Panc1 (cell line): ENCODE measurements at regions not wholly inside any gene's neighbourhood (a gene's known extent, or its start where the extent isn't known, plus 50 kb on each side); places are given as distances from the start of the nearest gene placed in this dataset.

Experiments used
- ATAC-seq: fragments of 200-7000 bp; cut with Tn5 transposase; 2 replicates; pipeline ENCODE4 v1.9.1; 2020; ENCODE audit warnings: mild to moderate bottlenecking, moderate library complexity
- BruUV-seq: library from RNA; stranded (reverse); fragments of 400-500 nt; replicated peaks from 2 replicates; lab custom pipeline; 2021; lab: Mats Ljungman, UMichigan
- CTCF ChIA-PET: fragments of 300-600 bp; sonication (Branson Sonifier 250); formaldehyde crosslinking; loops from one replicate; lab custom pipeline; 2022; ENCODE audit warnings: antibody characterized with exemption; lab: Charles Lee
- POLR2A ChIA-PET: fragments of 300-600 bp; sonication (Branson Sonifier 250); formaldehyde crosslinking; loops from one replicate; lab custom pipeline; 2022; ENCODE audit warnings: antibody characterized with exemption; lab: Charles Lee
- DNase-seq: peaks from one replicate; pipeline ENCODE4 v3.0.0-alpha.2; 2010; ENCODE audit warnings: low read depth, low spot score
- H3K27ac ChIP-seq: 2 replicates; pipeline ENCODE4 v1.5.1; 2011; ENCODE audit warnings: mild to moderate bottlenecking, low read length, inconsistent platforms
- H3K27me3 ChIP-seq: fragments of 200-500 bp; sonication (Bioruptor generic); 2 replicates; pipeline ENCODE4 v1.6.0; 2014; ENCODE audit warnings: low read length, inconsistent platforms; ENCODE audit not compliant: control insufficient read depth, insufficient read depth
- H3K36me3 ChIP-seq: fragments of 200-500 bp; sonication (Bioruptor generic); 2 replicates; pipeline ENCODE4 v1.5.1; 2014; ENCODE audit warnings: inconsistent platforms, mild to moderate bottlenecking, low read length, moderate library complexity; ENCODE audit not compliant: control insufficient read depth, insufficient read depth
- H3K4me1 ChIP-seq: 2 replicates; pipeline ENCODE4 v1.5.1; 2011; ENCODE audit warnings: inconsistent platforms, mild to moderate bottlenecking, low read length, moderate library complexity; ENCODE audit not compliant: control insufficient read depth, insufficient read depth
- H3K4me3 ChIP-seq, 2 experiments: 2 replicates each; pipeline ENCODE4 v1.5.1; 2011 to 2012; ENCODE audit warnings: low read depth in 2 of 2, low read length in 2 of 2, mild to moderate bottlenecking in 2 of 2, inconsistent platforms in 1 of 2, moderate library complexity in 1 of 2
- H3K9me3 ChIP-seq: fragments of 200-500 bp; sonication (Bioruptor generic); 2 replicates; pipeline ENCODE4 v1.5.1; 2014; ENCODE audit warnings: low read depth, mild to moderate bottlenecking, inconsistent platforms, low read length, moderate library complexity; ENCODE audit not compliant: control insufficient read depth, insufficient read depth
- POLR2AphosphoS5 ChIP-seq: IDR thresholded peaks from 2 replicates; pipeline ENCODE4 v1.6.1; 2012; ENCODE audit warnings: mild to moderate bottlenecking, low read depth, low read length, moderate library complexity
- REST ChIP-seq, 2 experiments: IDR thresholded peaks; 2 replicates each; pipeline ENCODE4 v1.6.1; 2011 to 2012; ENCODE audit warnings: low read depth in 2 of 2, control low read depth in 1 of 2, low read length in 1 of 2, mild to moderate bottlenecking in 1 of 2, moderate library complexity in 1 of 2; ENCODE audit not compliant: insufficient read depth in 1 of 2
- SIN3A ChIP-seq: IDR thresholded peaks from 2 replicates; pipeline ENCODE4 v1.6.1; 2012; ENCODE audit warnings: low read depth, mild to moderate bottlenecking, low read length, moderate library complexity, borderline replicate concordance; ENCODE audit not compliant: insufficient read depth
- TCF7L2 ChIP-seq: IDR thresholded peaks from 2 replicates; pipeline ENCODE4 v1.6.1; 2011; ENCODE audit warnings: mild to moderate bottlenecking, low read depth, low read length, inconsistent platforms
- in situ Hi-C: cut with HindIII; loops from 2 replicates; pipeline ENCODE4 v1.10.0; 2016; ENCODE audit warnings: low sequenced_read_pairs, low pct_unique_long_range_greater_than_20kb
- intact Hi-C: fragments of 100-400 bp; cut with micrococcal nuclease; formaldehyde crosslinking; loops from one replicate; pipeline ENCODE4 v1.10.0; 2022; ENCODE audit not compliant: unreplicated experiment
- TF ChIP-seq, protein P1 (sequence below): fragments of 450-650 bp; IDR thresholded peaks from 2 replicates; pipeline ENCODE4 v1.5.1; 2017; ENCODE audit warnings: mild to moderate bottlenecking

GRCh38 chr13:63195726-63196125, 1780.1 kb upstream of the PCDH20 start:
- ChIA-PET POLR2A (no interaction called here), CTCF (no interaction called here)
- no peaks in the 10 kb centered on the region for H3K9me3 ChIP-seq
- no peak for DNase-seq
- H3K27ac ChIP-seq = no peak overlapping the region
- H3K36me3 ChIP-seq = no peaks in the 10 kb centered on the region
- in situ Hi-C loops (no loop called here), intact Hi-C loops (no loop called here)
- H3K27me3 ChIP-seq = no peaks in the 10 kb centered on the region
- no peaks in the 10 kb centered on the region for H3K4me1 ChIP-seq
- TF ChIP-seq, protein P1, sequence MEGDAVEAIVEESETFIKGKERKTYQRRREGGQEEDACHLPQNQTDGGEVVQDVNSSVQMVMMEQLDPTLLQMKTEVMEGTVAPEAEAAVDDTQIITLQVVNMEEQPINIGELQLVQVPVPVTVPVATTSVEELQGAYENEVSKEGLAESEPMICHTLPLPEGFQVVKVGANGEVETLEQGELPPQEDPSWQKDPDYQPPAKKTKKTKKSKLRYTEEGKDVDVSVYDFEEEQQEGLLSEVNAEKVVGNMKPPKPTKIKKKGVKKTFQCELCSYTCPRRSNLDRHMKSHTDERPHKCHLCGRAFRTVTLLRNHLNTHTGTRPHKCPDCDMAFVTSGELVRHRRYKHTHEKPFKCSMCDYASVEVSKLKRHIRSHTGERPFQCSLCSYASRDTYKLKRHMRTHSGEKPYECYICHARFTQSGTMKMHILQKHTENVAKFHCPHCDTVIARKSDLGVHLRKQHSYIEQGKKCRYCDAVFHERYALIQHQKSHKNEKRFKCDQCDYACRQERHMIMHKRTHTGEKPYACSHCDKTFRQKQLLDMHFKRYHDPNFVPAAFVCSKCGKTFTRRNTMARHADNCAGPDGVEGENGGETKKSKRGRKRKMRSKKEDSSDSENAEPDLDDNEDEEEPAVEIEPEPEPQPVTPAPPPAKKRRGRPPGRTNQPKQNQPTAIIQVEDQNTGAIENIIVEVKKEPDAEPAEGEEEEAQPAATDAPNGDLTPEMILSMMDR = no peak
- TF ChIP-seq REST (IDR thresholded peaks at IDR 0.05; ENCODE audit: insufficient read depth in 1 of 2, low read depth in 2 of 2, low read length in 1 of 2) = no peak
- no peak for TF ChIP-seq TCF7L2
- no peak for TF ChIP-seq SIN3A
- no peak for TF ChIP-seq POLR2AphosphoS5
- no peak overlapping the region for H3K4me3 ChIP-seq
- BruUV-seq = no TSS peak
- no peak for ATAC-seq

DNA sequence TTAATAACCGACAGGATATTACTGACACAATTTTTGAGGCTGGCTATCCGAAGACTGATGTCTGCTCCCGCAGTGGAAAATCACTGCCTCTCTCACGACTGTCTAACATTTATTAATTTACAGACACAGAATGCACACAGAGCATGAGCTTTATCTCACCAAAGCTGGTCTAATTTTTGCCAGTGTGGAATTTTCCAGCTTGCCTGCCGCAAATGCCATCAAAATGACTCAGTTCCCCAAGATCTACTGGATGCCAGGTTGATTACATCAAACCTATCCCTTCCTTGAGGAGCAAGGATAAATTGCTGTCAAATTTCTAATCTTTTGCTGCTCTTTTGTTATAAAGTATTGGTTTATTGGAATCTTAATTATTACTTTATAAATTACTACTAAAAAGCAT, 1775.1 kb upstream of the PCDH20 start:
- H3K4me1 ChIP-seq = no peaks in the 10 kb centered on the region
- no peaks in the 10 kb centered on the region for H3K9me3 ChIP-seq
- intact Hi-C loops (no loop called here), in situ Hi-C loops (no loop called here)
- POLR2A ChIA-PET = no interaction called here
- CTCF ChIA-PET = no interaction called here
- no peak for DNase-seq
- no peak for TF ChIP-seq TCF7L2
- TF ChIP-seq, protein P1 = no peak
- TF ChIP-seq SIN3A = no peak
- no peak for TF ChIP-seq POLR2AphosphoS5
- no peak for TF ChIP-seq REST (IDR thresholded peaks at IDR 0.05; ENCODE audit: insufficient read depth in 1 of 2, low read depth in 2 of 2, low read length in 1 of 2)
- ATAC-seq = no peak
- no TSS peak for BruUV-seq
- H3K36me3 ChIP-seq = no peaks in the 10 kb centered on the region
- H3K27me3 ChIP-seq = no peaks in the 10 kb centered on the region
- H3K4me3 ChIP-seq = no peak overlapping the region
- no peak overlapping the region for H3K27ac ChIP-seq
